ENCODE measurements at regions not wholly inside any gene's neighbourhood (a gene's known extent, or its start where the extent isn't known, plus 50 kb on each side); places are given as distances from the start of the nearest gene placed in this dataset.

GRCh38 chr17:79425686-79426085 is 185.2 kb downstream of the RBFOX3 start:
- TF ChIP-seq POLR2A (IDR thresholded peaks at IDR 0.05): no peak
- no peak for TF ChIP-seq CTCF (IDR thresholded peaks at IDR 0.05)
- TF ChIP-seq POLR2AphosphoS5 (IDR thresholded peaks at IDR 0.05): no peak

Measured in prostate gland (tissue), 2 donors.